ENCODE measurements at regions not wholly inside any gene's neighbourhood (a gene's known extent, or its start where the extent isn't known, plus 50 kb on each side); places are given as distances from the start of the nearest gene placed in this dataset.
"Not testable (repeated sequence)": the region's sequence is repeated elsewhere in the genome, so short reads cannot be mapped to it uniquely, and the experiment has no call there.

DNA sequence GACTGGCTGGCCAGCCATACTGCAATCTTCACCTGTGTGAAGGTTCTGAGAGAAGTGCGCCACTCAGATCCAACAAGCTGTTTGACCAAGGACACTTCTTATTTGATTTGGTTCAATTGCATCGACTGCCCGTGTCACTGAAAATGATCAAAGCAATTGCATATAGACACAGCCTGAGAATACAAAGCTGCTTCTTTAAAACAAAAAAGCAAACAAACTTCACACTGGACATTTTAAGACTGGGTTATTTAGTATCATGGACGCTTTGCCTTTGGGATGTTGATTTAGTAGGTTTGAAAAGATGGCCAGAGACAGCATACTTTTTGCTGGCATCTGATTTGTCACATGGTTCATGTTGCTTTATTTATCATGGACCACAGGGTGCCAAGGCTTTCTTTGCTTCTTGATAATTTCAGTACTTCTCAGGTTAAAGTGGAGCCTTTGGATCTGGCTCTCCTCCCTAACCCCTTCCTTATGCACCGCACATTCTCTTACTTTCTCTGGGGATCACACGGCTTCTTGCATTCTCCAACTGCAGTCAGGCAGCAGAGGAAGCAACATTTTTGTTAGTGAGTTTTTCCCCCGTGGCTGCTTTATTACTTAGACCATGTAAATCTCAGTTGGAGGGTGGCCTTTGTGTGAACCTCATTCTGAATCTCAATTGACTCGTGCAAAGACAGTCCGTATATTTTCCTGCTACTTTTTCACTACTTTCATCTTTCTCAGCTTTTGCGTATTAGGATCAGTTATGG lies 151.0 kb downstream of the CD47 start:
- no peak for DNase-seq

DNA sequence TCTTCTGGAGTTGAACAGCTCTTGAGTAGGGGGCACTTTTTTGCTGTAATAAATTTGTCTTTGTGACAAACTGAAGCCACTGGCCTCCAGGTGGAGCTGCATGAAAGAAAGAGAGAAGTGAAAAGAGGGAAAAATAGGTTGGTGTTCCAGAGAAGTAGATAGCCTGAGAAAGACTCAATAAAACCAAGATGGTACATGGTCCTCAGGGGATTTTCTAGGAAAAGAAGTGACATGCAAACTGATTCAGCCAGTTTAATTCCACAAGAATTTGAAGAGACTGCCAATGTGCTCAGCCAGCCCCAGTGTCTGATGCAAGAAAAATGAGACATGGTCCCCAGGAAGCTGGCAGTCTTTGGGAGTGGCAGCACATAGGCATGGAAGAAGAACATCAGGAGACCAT lies 152.7 kb downstream of the CD47 start:
- peak; percentile 10 for DNase-seq

DNA sequence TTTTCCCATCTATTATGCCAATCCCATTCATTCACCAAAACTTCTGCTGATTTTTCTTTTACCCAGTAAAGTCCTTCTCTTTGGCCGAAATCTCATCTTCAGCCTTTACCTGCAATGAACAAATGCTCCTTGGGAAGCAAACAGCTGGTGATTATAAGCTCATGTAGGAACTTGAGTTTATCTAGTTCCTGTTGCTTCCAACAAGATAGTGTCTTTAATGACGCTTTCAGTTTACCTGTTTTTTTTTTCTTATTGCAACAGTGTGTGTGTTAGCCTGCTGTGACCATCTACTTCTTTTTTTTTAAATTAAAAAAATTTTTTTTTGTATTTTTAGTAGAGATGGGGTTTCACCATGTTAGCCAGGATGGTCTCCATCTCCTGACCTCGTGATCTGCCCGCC lies 156.0 kb downstream of the CD47 start:
- DNase-seq: no peak

DNA sequence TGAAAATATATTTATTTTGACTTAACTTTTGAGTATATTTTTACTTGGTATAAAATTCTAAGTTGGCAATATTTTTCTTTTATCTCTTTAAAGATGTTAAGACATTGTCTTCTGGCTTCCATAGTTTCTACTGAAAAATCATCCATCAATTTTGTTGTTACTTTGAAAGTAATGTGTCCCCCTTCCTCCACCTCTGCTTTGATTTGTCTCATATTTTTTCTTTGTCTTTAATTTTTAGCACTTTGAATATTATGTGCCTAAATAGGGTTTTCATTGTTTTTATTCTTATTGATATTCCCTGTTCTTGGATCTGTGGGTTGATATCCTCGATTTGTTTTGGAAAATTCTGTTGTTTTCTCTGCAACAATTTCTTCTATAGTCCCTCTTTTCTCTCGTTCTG lies 157.4 kb downstream of the CD47 start:
- DNase-seq: no peak

DNA sequence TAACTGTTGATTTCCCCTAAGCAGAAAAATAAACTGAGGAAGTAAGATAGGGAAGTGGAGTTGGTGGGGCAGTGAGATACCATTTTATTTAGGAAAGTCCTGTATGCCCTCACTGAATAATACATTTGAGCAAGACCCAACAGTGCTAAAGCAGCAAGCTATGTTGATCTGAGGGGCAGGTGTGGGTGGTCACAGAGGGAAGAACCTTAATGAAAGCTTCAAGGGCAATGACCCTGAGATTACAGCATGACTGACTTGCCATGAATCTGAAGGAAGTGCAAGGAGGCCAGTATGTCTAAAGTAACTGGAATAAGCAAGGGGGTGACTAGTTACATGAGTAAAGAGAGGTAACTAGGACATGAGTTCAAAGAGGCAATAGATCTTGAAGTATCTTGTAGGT lies 159.5 kb downstream of the CD47 start:
- DNase-seq: no peak

DNA sequence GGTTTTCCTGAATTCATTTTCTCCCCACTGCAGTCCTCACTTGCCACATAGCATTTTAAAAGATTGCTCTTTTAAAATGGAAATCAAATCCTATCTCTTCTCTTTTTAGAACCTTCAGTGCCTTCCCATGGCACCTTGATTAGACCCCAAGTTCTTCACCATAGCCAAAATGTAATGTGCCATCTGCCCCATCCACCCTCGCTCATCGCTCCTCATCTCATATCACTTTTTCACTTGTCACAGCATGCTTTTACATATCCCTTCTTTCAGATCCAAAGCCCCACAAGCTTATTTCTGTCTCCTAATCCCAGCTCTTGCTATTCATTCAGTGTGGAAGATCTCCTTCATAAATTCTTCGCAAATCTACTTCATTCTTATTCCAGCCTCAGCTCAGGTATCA lies 161.7 kb downstream of the CD47 start:
- DNase-seq: no peak

DNA sequence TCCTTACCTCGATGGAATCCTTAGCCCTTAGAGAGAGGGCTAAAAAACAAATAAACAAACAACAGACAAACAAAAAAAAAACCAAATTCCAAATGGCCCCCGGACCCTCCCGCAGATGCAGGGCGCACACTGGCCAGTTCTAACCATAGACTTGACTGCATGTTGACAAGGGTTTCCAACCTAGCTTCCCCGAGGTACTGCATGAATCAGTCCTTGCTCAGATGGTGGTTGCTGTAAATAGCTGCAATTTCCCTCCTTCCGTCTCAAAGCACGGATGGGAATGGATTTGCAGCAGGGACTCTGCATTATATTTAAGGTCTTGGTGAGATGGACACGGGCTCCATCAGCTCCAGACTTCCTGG lies 162.8 kb downstream of the CD47 start:
- peak; percentile 15 for DNase-seq

DNA sequence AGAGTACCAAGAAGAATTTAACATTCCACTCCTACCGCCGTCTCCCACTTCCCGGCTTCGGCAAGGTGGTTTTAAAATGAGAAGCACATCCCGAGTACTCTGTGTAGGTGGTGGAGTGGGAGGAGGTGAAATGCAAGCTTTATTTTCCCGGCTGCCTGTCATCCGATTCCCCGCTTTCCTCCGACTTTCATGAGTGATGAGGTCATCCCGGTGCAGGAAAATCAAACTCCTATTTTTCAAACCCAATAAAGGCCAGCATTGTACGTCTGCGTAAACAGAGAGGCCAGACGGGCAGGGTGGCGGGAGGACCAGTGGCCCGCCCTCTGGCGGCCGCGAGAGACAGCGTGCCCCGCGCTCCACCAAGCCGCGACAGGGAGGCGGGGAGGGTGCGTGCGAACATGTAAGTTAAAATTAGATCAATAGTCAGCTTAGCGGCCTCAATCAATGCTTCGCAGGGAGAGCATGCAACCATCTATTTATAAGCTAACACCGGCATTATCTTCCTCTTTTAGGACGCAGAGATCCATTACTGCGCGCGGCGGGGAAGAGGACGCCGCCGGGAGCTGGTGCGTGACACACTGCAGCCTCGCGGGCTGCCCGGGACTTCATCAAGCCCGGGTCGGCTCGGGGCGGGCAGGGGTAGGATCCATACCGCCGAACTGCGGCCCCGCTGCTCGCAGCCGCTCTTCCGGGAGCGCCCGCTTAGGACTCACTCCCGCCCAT lies 163.3 kb downstream of the CD47 start:
- peak; percentile 73 for DNase-seq

DNA sequence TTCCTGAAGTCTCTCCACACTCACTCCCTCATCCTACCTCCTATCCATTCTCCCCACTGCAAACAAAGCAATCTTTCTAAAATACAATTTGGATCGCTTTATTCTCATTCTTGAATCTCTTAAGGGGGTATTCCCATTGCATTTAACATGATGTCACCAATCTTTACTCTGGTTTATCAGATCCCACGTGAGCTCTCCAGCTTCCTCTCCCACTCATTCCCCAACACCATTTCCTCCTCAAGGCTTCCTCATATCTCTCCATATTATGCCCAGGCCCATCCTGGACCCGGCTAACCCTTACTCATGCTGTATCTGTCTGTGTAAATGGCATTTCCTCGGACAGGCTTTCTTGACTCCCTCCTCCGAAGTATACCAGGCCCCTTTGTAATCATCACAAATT lies 165.0 kb downstream of the CD47 start:
- DNase-seq: no peak

DNA sequence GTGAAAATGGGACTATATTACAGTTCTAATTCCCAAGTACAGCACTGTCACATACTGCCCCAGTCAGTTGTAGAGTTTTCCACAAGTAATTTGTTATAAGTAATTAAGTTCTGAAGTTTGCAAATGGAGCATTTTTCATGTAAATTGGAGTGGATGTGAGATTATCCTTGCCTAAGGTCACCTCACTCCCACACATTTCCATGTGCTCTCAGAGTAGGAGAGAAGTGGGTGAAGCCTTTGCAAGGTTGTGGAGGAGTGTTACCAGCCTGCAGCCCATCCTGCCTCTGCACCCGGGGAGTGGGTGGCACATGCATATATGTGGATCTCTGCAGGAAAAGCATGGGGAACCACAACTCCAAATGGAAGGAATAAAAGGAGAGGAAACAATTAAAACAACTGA lies 169.8 kb downstream of the CD47 start:
- no peak for DNase-seq

DNA sequence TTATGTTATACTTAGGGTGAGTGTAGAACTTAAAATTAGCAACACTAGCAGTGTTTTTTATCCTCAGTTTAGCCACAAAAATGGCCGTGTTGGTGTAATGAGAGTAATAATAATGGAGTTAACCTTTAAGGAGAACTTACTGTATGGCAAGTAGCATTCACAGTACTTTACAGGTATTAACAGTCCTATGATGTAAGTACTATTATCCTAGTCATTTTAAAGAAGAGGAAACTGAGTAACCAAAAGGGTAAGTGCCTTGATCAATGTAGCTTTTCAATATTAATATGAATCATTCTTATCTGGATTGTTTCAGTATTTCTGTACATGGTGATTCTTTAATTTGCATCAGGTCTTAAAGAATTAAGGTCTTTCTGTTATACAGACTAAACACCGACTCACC lies 170.3 kb downstream of the CD47 start:
- DNase-seq: no peak

DNA sequence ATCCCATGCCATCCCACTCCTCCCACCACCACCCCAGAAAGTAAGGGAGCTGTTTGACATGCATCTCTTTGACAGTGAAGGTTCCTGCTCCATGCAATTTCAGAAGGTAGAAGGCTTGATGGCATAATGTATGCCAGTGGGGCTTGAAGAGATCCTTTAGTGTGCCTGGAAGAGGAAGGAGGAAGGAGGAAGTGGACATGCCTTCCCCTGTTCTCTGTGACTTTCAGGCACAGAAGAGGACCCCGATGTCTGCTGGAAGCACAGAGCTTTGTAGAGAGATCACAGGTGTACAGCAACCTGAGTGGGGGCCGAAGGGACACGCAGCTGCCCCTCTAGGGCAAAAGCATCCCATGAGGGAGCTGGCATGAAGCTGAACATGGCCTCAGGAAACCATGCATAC lies 171.6 kb downstream of the CD47 start:
- no peak for DNase-seq

DNA sequence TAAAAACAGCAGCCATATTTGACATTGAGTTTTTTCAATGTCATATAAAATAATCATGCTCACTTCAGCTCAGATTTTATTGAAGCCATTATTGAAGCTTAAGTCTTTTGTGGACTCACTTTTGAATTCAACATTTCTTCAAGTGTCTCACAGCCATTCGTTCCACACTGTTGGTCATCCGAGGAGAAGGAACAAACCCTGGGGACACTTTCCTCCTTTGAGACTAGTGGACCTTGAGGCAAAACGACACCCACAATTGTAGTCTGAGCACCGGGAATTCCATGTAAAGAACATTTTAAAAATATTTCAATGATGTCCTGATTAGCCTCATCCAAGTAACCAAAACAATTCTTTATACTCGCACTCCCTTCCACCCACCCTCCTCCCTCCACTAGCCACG lies 174.7 kb downstream of the CD47 start:
- no peak for DNase-seq

DNA sequence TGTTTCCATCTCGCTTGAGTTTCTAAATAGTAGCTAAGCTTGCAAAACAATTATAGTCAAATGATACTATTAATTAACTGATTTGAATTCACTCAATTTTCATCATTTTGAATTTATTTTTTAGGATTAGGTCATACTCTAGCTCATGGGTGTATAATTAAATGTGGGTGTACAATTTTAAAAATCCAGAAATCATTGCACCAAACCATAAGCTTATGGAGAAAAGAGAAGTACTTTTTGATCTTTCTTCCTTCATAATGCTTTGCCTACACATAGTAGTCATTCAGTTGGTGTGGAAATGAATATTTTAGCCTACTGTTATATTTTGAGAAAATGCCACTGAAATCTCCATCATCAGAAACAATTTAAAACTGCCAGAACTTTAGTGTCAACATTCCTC lies 175.1 kb downstream of the CD47 start:
- DNase-seq: no peak

DNA sequence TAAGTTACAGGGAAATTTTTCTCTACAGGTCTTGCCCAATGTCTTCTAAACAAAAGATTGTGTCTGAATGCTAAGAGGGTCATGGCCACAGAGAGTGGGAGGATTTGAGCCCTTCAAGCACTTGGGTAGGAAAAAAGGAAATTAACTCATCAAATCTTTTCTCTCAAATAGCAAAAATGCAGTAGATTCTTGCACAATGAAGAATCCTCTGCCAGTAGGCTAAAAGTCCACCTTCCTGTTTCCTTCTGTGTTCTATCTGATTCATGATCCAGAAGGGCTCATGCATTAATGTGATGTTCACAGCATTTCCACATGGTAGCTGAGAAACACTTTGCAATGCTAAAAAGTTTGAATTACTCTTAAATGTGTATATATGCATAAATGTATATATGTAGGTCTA lies 177.1 kb downstream of the CD47 start:
- DNase-seq: no peak

DNA sequence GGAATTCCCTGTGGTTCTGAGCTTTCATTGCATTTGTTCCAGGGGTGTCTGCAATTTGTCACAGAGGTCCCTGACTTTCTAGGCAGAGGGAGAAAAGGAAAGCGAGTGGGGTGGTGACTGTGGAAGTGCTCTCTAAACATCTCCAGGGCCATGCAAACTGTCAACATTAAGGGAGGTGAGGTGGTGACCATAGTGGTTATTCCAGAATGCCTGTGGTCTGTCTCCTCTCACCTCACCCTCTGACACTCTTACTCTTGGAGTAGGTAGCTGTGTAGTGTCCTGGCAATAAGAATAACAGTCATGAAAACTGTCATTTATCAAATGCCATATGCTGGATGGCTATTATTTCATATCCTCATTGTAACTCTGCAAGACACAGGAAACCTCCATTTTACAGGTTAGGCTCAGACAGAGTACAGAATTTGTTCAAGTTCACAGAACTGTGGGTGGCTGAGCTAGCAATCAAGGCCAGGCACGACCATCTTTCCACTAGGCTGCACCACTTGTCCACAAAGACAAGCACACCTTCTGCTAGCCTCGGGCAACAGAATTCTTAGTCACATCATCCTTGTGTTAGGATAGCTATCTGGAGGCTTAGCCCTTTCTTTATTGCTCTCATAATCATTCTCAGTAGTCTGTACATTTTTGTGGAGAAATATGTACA lies 179.4 kb downstream of the CD47 start:
- DNase-seq: no peak

DNA sequence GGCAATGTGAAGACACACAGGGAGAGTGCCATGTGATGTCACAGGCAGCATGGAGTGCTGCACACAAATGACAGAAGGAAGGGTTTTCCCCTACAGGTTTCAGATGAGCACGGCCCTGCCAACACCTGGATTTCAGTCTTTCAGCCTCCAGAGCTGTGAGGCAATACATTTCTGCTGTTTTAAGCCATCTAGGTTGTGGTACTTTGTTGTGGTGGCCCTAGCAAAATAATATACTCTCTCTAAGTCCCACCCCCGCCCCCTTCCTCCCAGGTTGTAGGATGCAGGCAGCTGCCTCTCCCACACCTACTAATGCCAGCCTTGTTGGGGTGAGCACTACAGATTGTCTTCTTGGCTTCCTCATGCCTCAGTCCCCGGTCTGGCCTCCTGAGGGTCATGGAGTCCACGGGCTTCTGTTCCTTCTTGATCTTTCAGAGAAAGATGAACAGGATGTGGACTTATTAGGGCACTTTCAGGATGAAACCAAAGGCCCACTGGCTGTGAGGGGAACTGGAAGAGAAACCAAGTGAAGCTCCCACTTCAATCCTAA lies 180.0 kb downstream of the CD47 start:
- peak; percentile 39 for DNase-seq

DNA sequence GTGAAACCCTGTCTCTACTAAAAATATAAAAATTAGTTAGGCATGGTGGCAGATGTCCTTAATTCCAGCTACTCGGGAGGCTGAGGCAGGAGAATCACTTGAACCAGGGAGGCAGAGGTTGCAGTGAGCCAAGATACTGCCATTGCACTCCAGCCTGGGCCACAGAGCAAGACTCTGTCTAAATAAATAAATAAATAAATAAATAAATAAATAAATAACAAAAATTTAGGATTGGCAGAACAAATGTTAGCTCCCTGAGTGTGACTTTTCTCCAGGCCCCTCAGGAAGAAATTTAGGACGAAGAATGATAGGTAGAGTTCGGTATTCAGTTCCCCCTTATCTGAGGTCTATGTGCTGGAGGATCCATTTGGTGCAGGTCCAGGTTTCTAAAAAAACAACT lies 181.2 kb downstream of the CD47 start:
- DNase-seq: not testable (repeated sequence)

DNA sequence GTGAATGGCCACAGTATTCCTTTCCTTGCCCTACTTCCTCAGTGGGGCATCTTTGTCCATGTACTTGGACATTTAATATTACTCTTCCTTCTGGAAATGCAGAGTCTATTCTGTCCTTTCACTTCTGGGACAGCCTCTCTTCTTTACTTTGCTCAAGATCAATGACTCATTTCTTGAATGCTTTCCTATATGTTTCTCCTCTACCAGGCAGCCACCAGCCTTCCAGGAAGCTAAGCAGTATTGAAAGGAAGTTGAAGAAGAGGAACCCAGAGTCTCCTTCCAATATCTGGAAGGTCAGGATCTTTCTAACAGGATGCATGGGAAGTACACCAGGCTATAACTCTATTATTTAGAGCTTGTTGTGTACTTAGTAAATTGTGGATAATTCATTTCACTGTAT lies 182.8 kb downstream of the CD47 start:
- DNase-seq: no peak

DNA sequence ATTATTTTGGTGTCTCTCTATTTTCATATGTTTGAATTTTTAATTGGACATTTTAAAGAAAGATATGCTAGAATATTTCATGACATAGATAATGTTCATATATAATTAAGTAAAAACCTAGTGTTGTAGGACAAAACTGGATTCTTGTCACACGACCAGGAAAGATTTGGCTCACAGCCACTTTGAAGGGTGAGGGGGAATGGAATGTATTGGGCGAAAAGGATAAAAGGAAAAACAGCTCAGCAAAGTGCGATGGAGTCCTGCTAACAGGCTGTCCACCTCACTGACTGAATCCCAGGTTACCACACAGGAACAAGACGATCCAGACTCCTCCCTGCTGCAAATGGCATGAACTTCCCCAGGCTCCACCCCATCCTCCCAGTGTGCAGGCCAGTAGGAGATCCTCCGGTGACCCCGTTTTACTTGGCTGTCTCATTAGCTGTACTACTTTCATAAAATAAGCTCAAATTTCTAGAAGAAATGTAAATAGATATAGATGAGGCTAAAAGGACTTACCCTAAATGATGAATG lies 186.2 kb downstream of the CD47 start:
- no peak for DNase-seq

DNA sequence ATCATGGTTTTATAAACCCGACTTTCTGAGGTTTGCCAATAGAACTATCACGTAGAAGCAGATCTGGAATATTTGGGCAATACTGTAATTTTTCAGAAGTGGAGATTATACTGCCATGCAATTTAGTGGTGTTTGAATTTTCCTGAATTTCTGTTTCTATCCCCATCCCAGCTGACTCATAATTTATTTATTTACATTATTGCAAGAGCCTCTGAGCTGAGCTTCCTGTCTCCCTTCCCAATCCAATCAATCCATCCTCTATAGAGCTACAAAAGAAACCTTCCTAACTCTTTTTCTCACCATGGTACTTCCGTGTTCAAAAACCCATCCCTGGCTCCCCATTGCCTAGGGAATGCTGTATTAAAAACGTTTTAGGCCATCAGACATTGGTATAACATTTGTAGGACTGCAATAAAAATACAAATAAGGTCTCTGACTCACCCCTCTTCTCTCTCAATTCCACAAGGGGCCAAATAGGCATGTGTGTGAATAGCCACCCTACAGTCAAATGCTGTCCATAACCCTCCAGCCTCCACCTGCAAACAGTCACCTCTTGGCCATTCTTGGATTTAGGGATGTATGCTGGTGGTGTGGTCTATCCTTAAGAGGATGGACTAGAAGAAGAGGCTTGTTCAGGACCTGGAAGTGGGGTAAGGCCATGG lies 190.7 kb downstream of the CD47 start:
- no peak for DNase-seq

DNA sequence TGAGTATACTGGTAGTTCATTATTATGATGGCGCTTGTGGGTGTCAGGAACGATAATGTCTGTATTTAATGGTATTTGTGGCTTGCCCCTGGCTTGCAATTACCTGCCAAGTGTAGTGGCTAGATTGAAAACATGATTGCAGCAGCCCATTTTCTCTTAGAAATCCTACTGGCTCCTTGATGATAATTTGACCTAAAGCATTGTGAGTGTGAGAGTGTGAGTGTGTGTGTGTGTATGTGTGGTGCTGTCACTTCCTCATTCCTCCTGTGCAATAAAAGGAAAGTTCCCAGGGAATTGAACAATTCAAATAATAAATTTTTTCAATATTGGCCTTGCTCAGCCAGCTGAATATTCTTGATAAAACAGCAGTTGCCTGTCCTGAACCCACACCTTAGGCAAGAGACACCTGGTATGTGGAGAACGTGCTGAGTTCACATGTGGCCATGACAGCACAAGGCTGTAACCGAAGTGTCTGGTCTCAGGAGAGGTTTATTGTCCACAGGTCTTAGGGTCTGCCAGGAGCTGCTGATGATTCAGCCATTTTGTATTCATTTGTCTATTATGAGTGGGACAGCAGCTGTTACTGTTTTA lies 193.3 kb downstream of the CD47 start:
- no peak for DNase-seq

DNA sequence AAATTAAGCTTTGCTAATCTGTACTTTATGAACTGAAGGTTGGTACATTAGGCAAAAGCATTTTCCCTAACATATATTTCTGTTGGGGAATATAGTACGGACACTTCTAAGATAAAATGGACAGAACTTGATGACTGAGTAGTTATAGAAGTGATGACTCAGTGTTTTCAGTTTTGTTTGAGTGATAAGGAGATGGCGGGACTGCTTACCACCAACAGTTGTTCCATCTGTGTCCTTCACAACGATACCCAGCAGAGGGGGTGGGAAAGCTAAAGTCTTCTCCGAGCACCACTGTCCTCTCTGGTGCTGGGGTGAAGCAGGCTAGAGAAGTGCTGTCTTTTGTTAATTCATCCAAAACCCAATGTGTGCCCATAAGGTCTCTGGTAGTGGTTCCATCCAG lies 195.8 kb downstream of the CD47 start:
- DNase-seq: no peak

All from stimulated activated CD4-positive, alpha-beta T cell treated with anti-CD3 and anti-CD28 coated beads, Interleukin-4, amount 100 ng/mL, for 24 hours (primary cell).